HEK293 (cell line): ENCODE measurements at regions not wholly inside any gene's neighbourhood (a gene's known extent, or its start where the extent isn't known, plus 50 kb on each side); places are given as distances from the start of the nearest gene placed in this dataset.

ENCODE experiments used
- CTCF ChIA-PET: fragments of 350-600 bp; formaldehyde crosslinking; extraction: SDS; loops from one replicate; lab custom pipeline; 2021; ENCODE audit warnings: antibody characterized with exemption; lab: Yijun Ruan, JAX
- POLR2A ChIA-PET: fragments of 300-600 bp; formaldehyde crosslinking; extraction: SDS; loops from one replicate; lab custom pipeline; 2020; ENCODE audit warnings: antibody characterized with exemption, inconsistent platforms; lab: Yijun Ruan, JAX
- H3K27ac ChIP-seq: fragments of 200-500 bp; sonication (Bioruptor generic); 2 replicates; pipeline ENCODE4 v1.5.1; 2014; ENCODE audit warnings: low read depth, low read length, control low read depth, inconsistent platforms; ENCODE audit errors: extremely low read depth
- H3K36me3 ChIP-seq, 2 experiments: fragments of 200-500 bp in 1 of 2; sonication (Bioruptor generic) in 1 of 2; 1 replicate in 1 of 2; 2 replicates in 1 of 2; pipeline ENCODE4 v1.5.1; 2014 to 2017; ENCODE audit warnings: inconsistent platforms in 2 of 2, low read length in 2 of 2; ENCODE audit not compliant: control insufficient read depth in 2 of 2, insufficient read depth in 1 of 2
- H3K4me1 ChIP-seq: fragments of 200-500 bp; sonication (Bioruptor generic); 2 replicates; pipeline ENCODE4 v1.5.1; 2014; ENCODE audit warnings: mild to moderate bottlenecking, low read length, inconsistent platforms; ENCODE audit not compliant: control insufficient read depth, insufficient read depth
- H3K4me3 ChIP-seq: 2 replicates; pipeline ENCODE4 v1.5.1; 2011; ENCODE audit warnings: low read depth, mild to moderate bottlenecking, control low read depth, low read length, moderate library complexity
- H3K9me3 ChIP-seq: fragments of 200-500 bp; sonication (Bioruptor generic); 2 replicates; pipeline ENCODE4 v1.5.1; 2014; ENCODE audit warnings: low read depth, low read length, inconsistent platforms; ENCODE audit not compliant: control insufficient read depth, insufficient read depth
- BCL11A ChIP-seq: fragments of 450-650 bp; formaldehyde crosslinking; IDR thresholded peaks from 2 replicates; pipeline ENCODE4 v1.5.1; 2016; ENCODE audit warnings: low read depth, missing biosample characterization, missing genetic modification characterization
- GLI2 ChIP-seq: fragments of 450-650 bp; formaldehyde crosslinking; IDR thresholded peaks from 2 replicates; pipeline ENCODE4; 2017; ENCODE audit warnings: missing biosample characterization, missing genetic modification characterization, low read depth, borderline replicate concordance
- KLF10 ChIP-seq: fragments of 450-650 bp; IDR thresholded peaks from 2 replicates; pipeline ENCODE4 v1.5.1; 2018; ENCODE audit warnings: missing biosample characterization, mild to moderate bottlenecking, missing genetic modification characterization
- KLF16 ChIP-seq: fragments of 450-650 bp; formaldehyde crosslinking; IDR thresholded peaks from 2 replicates; pipeline ENCODE4 v1.5.1; 2017; ENCODE audit warnings: missing biosample characterization, missing genetic modification characterization
- SP3 ChIP-seq: fragments of 450-650 bp; formaldehyde crosslinking; IDR thresholded peaks from 2 replicates; pipeline ENCODE4 v1.5.1; 2016; ENCODE audit warnings: missing biosample characterization, missing genetic modification characterization
- ZBTB26 ChIP-seq: fragments of 450-650 bp; formaldehyde crosslinking; optimal IDR thresholded peaks from 2 replicates; pipeline ENCODE3; 2016; ENCODE audit warnings: missing biosample characterization, mild to moderate bottlenecking, missing genetic modification characterization
- ZNF10 ChIP-seq: fragments of 450-650 bp; formaldehyde crosslinking; IDR thresholded peaks from 2 replicates; pipeline ENCODE4 v1.5.1; 2017; ENCODE audit warnings: missing biosample characterization, missing genetic modification characterization
- ZNF133 ChIP-seq: fragments of 450-650 bp; formaldehyde crosslinking; IDR thresholded peaks from 2 replicates; pipeline ENCODE4 v1.5.1; 2016; ENCODE audit warnings: missing biosample characterization, missing genetic modification characterization
- ZNF157 ChIP-seq: fragments of 450-650 bp; formaldehyde crosslinking; IDR thresholded peaks from 2 replicates; pipeline ENCODE4 v1.5.1; 2016; ENCODE audit warnings: missing biosample characterization, missing genetic modification characterization
- ZNF223 ChIP-seq: fragments of 450-650 bp; formaldehyde crosslinking; IDR thresholded peaks from 2 replicates; pipeline ENCODE4 v1.5.1; 2016; ENCODE audit warnings: missing biosample characterization, missing genetic modification characterization
- ZNF23 ChIP-seq: fragments of 450-650 bp; formaldehyde crosslinking; IDR thresholded peaks from 2 replicates; pipeline ENCODE4 v1.5.1; 2016; ENCODE audit warnings: missing biosample characterization, missing genetic modification characterization, borderline replicate concordance
- ZNF341 ChIP-seq: fragments of 450-650 bp; formaldehyde crosslinking; IDR thresholded peaks from 2 replicates; pipeline ENCODE4; 2016; ENCODE audit warnings: low read depth, missing biosample characterization, missing genetic modification characterization
- ZNF37A ChIP-seq: fragments of 450-650 bp; IDR thresholded peaks from 2 replicates; pipeline ENCODE4 v1.5.1; 2018; ENCODE audit warnings: missing biosample characterization, missing genetic modification characterization
- ZNF558 ChIP-seq: fragments of 450-650 bp; formaldehyde crosslinking; IDR thresholded peaks from 2 replicates; pipeline ENCODE4 v1.5.1; 2016; ENCODE audit warnings: missing biosample characterization, missing genetic modification characterization
- ZNF654 ChIP-seq: fragments of 450-650 bp; formaldehyde crosslinking; IDR thresholded peaks from 2 replicates; pipeline ENCODE4 v1.5.1; 2016; ENCODE audit warnings: low read depth, missing biosample characterization, missing genetic modification characterization
- ZNF677 ChIP-seq: fragments of 450-650 bp; IDR thresholded peaks from 2 replicates; pipeline ENCODE4 v1.5.0; 2018; ENCODE audit warnings: missing biosample characterization, mild to moderate bottlenecking, missing genetic modification characterization, moderate library complexity
- ZNF707 ChIP-seq: fragments of 450-650 bp; formaldehyde crosslinking; IDR thresholded peaks from 2 replicates; pipeline ENCODE4 v1.5.1; 2016; ENCODE audit warnings: missing biosample characterization, missing genetic modification characterization
- TF ChIP-seq, protein P1 (sequence below): fragments of 450-650 bp; formaldehyde crosslinking; IDR thresholded peaks from 2 replicates; pipeline ENCODE4 v1.5.1; 2016; ENCODE audit warnings: missing biosample characterization, missing genetic modification characterization, borderline replicate concordance
- TF ChIP-seq, protein P2 (sequence below): fragments of 450-650 bp; formaldehyde crosslinking; IDR thresholded peaks from 2 replicates; pipeline ENCODE4 v1.5.1; 2017; ENCODE audit warnings: missing biosample characterization, mild to moderate bottlenecking, missing genetic modification characterization, moderate library complexity

DNA sequence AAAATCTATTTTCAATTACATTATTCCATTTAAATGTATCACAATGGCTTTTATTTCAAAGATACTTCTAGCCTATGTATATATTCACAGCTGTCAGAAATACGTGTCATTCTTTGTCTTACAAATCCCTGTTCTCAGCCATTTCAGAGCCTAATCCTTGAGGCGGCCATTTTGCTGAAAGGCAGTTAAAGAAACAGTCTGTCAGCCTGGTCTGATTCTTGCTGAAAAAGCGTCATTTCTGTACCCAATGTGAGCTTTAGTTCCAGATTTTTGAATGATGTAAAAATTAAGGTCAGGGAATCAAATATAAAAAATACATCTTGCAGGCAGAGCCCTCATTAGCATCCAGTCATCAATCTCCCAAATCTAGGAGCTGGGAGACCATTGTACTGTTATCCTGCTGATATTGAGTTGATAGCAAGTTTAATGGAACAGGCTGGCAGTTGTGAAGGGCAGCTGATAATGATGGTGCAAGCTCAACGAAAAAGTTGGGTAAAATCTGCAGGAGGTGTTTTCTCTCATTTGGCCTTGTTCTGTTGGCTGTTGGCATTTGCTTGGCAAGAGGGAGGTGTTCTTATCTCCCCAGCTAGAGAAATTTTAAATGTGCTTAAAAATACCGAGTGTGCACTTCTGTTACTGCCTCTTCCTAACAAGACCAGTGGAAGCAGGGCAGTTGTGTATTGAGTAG lies 314.8 kb downstream of the SOX4 start (continued):
- TF ChIP-seq ZNF707 (tag by site-specific recombination) (no peak), ZNF10 (tag by site-specific recombination) (no peak), BCL11A (tag by site-specific recombination) (no peak), ZNF157 (tag by site-specific recombination) (no peak), ZNF654 (tag by site-specific recombination) (no peak), ZNF133 (no peak), SP3 (tag by site-specific recombination) (no peak), ZNF223 (tag by site-specific recombination) (no peak), ZNF37A (tag by site-specific recombination) (no peak), GLI2 (tag by site-specific recombination) (no peak), ZNF23 (tag by site-specific recombination) (no peak)
- TF ChIP-seq, protein P1, sequence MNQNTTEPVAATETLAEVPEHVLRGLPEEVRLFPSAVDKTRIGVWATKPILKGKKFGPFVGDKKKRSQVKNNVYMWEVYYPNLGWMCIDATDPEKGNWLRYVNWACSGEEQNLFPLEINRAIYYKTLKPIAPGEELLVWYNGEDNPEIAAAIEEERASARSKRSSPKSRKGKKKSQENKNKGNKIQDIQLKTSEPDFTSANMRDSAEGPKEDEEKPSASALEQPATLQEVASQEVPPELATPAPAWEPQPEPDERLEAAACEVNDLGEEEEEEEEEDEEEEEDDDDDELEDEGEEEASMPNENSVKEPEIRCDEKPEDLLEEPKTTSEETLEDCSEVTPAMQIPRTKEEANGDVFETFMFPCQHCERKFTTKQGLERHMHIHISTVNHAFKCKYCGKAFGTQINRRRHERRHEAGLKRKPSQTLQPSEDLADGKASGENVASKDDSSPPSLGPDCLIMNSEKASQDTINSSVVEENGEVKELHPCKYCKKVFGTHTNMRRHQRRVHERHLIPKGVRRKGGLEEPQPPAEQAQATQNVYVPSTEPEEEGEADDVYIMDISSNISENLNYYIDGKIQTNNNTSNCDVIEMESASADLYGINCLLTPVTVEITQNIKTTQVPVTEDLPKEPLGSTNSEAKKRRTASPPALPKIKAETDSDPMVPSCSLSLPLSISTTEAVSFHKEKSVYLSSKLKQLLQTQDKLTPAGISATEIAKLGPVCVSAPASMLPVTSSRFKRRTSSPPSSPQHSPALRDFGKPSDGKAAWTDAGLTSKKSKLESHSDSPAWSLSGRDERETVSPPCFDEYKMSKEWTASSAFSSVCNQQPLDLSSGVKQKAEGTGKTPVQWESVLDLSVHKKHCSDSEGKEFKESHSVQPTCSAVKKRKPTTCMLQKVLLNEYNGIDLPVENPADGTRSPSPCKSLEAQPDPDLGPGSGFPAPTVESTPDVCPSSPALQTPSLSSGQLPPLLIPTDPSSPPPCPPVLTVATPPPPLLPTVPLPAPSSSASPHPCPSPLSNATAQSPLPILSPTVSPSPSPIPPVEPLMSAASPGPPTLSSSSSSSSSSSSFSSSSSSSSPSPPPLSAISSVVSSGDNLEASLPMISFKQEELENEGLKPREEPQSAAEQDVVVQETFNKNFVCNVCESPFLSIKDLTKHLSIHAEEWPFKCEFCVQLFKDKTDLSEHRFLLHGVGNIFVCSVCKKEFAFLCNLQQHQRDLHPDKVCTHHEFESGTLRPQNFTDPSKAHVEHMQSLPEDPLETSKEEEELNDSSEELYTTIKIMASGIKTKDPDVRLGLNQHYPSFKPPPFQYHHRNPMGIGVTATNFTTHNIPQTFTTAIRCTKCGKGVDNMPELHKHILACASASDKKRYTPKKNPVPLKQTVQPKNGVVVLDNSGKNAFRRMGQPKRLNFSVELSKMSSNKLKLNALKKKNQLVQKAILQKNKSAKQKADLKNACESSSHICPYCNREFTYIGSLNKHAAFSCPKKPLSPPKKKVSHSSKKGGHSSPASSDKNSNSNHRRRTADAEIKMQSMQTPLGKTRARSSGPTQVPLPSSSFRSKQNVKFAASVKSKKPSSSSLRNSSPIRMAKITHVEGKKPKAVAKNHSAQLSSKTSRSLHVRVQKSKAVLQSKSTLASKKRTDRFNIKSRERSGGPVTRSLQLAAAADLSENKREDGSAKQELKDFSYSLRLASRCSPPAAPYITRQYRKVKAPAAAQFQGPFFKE, result no peak
- TF ChIP-seq, protein P2, sequence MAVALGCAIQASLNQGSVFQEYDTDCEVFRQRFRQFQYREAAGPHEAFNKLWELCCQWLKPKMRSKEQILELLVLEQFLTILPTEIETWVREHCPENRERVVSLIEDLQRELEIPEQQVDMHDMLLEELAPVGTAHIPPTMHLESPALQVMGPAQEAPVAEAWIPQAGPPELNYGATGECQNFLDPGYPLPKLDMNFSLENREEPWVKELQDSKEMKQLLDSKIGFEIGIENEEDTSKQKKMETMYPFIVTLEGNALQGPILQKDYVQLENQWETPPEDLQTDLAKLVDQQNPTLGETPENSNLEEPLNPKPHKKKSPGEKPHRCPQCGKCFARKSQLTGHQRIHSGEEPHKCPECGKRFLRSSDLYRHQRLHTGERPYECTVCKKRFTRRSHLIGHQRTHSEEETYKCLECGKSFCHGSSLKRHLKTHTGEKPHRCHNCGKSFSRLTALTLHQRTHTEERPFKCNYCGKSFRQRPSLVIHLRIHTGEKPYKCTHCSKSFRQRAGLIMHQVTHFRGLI (tag by site-specific recombination), result no peak

DNA sequence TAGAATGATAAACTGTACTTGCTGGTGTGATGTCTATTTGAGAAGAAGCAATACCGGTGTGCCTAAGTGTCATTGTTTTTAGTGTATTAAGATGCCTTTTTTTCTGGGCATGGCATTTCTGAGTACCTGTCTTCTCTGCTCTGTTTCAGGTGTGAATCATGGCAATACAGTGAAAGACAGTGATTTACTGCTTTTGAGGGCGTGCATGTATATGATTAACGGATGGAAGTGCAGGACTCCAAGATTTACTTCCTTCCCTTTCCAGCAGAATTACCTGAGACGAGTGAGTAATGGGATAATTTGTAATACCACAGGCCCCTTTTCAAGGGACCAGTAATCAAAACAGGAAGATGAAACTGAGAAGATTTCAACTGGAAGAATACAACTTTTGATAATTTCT lies 315.8 kb downstream of the SOX4 start:
- no peaks in the 10 kb centered on the region for H3K36me3 ChIP-seq
- ChIA-PET POLR2A (no interaction called here), CTCF (no interaction called here)
- H3K4me1 ChIP-seq, result no peaks in the 10 kb centered on the region; the same call in 1 of the 2 replicates
- no peak overlapping the region for H3K27ac ChIP-seq
- no peak overlapping the region for H3K4me3 ChIP-seq
- no peaks in the 10 kb centered on the region for H3K9me3 ChIP-seq
- TF ChIP-seq ZNF37A (tag by site-specific recombination), result no peak
- no peak for TF ChIP-seq KLF10 (tag by site-specific recombination)
- no peak for TF ChIP-seq ZNF677 (tag by site-specific recombination)
- no peak for TF ChIP-seq ZBTB26 (tag by site-specific recombination)
- TF ChIP-seq ZNF341 (tag by site-specific recombination), result no peak
- TF ChIP-seq ZNF558 (tag by site-specific recombination), result no peak
- no peak for TF ChIP-seq KLF16
